Body of pancreas (tissue), 4 donors: ENCODE measurements at regions not wholly inside any gene's neighbourhood (a gene's known extent, or its start where the extent isn't known, plus 50 kb on each side); places are given as distances from the start of the nearest gene placed in this dataset.

Source experiments
- POLR2A ChIP-seq, 3 donors: fragments of 450-650 bp; IDR thresholded peaks; one replicate each; pipeline ENCODE4 v1.6.1; 2016; ENCODE audit warnings: antibody characterized with exemption in 3 of 3, mild to moderate bottlenecking in 2 of 3
- TF ChIP-seq, protein P1 (sequence below), 7 experiments: fragments of 450-650 bp in 4 of 7; fragments of 200-600 bp in 3 of 7; sonication (generic) in 3 of 7; IDR thresholded peaks; one replicate each; pipeline ENCODE4 v1.5.1; 2016 to 2019; ENCODE audit warnings: antibody characterized with exemption in 7 of 7

DNA sequence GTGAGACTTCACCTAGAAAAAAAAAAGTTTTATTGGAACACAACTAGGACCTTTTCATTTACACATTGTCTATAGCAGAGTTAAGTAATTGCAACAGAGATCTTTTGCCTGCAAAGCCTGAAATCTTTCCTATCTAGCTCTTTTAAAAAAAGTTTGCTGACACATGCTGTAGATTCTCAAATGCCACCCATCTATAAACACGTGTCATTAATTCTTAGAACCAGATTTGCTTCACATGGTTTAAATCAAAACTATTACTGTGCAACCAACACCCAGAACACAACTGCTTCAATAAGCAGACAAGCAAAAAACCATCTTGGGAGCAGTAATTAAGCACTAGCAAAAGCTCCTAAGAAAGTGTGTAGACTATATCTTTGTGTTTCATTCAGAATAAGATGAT is 55.0 kb downstream of the OXSM start:
- TF ChIP-seq, protein P1, sequence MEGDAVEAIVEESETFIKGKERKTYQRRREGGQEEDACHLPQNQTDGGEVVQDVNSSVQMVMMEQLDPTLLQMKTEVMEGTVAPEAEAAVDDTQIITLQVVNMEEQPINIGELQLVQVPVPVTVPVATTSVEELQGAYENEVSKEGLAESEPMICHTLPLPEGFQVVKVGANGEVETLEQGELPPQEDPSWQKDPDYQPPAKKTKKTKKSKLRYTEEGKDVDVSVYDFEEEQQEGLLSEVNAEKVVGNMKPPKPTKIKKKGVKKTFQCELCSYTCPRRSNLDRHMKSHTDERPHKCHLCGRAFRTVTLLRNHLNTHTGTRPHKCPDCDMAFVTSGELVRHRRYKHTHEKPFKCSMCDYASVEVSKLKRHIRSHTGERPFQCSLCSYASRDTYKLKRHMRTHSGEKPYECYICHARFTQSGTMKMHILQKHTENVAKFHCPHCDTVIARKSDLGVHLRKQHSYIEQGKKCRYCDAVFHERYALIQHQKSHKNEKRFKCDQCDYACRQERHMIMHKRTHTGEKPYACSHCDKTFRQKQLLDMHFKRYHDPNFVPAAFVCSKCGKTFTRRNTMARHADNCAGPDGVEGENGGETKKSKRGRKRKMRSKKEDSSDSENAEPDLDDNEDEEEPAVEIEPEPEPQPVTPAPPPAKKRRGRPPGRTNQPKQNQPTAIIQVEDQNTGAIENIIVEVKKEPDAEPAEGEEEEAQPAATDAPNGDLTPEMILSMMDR (IDR thresholded peaks at IDR 0.05) = no peak
- no peak for TF ChIP-seq POLR2A (IDR thresholded peaks at IDR 0.05)
